Esophagus squamous epithelium (tissue), 4 donors: ENCODE measurements at regions not wholly inside any gene's neighbourhood (a gene's known extent, or its start where the extent isn't known, plus 50 kb on each side); places are given as distances from the start of the nearest gene placed in this dataset.

Experiments
- CTCF ChIP-seq, 6 experiments: fragments of 450-650 bp in 4 of 6; fragments of 200-600 bp in 2 of 6; sonication (generic) in 2 of 6; IDR thresholded peaks; one replicate each; pipeline ENCODE4 v1.5.1; 2016 to 2019; ENCODE audit warnings: antibody characterized with exemption in 6 of 6, mild to moderate bottlenecking in 4 of 6, moderate library complexity in 4 of 6
- POLR2A ChIP-seq, 4 donors: fragments of 450-650 bp; IDR thresholded peaks; one replicate each; pipeline ENCODE4 v1.6.1; 2017; ENCODE audit warnings: antibody characterized with exemption in 4 of 4, mild to moderate bottlenecking in 4 of 4, moderate library complexity in 3 of 4

GRCh38 chr17:45672301-45672700 is 111.8 kb upstream of the CRHR1 start:
- TF ChIP-seq CTCF (IDR thresholded peaks at IDR 0.05) (no peak), POLR2A (IDR thresholded peaks at IDR 0.05) (no peak)
